ENCODE measurements at regions not wholly inside any gene's neighbourhood (a gene's known extent, or its start where the extent isn't known, plus 50 kb on each side); places are given as distances from the start of the nearest gene placed in this dataset.
"Not testable (repeated sequence)": the region's sequence is repeated elsewhere in the genome, so short reads cannot be mapped to it uniquely, and the experiment has no call there.

GRCh38 chr7:25665903-25666670, 437.8 kb upstream of the NPVF start:
- DNase-seq (ENCODE audit: low read depth in 2 of 2) = no peak

- DNase-seq (ENCODE audit: low read depth in 2 of 2) = no peak
These were observed 438.4 kb upstream of the NPVF start for GRCh38 chr7:25666671-25667060.

- no peak for DNase-seq (ENCODE audit: low read depth in 2 of 2)
These were observed 441.0 kb upstream of the NPVF start for GRCh38 chr7:25669281-25669781.

GRCh38 chr7:25669961-25670841, 441.9 kb upstream of the NPVF start:
- DNase-seq (ENCODE audit: low read depth in 2 of 2) = no peak

- no peak for DNase-seq (ENCODE audit: low read depth in 2 of 2)
These were observed 442.8 kb upstream of the NPVF start for GRCh38 chr7:25671111-25671510.

GRCh38 chr7:25672496-25672895, 444.2 kb upstream of the NPVF start:
- DNase-seq (ENCODE audit: low read depth in 2 of 2) = no peak

- DNase-seq (ENCODE audit: low read depth in 2 of 2) = no peak
These were observed 447.6 kb upstream of the NPVF start for GRCh38 chr7:25675789-25676474.

- no peak for DNase-seq (ENCODE audit: low read depth in 2 of 2)
These were observed 449.3 kb upstream of the NPVF start for GRCh38 chr7:25677595-25677994.

GRCh38 chr7:25678215-25678614, 449.9 kb upstream of the NPVF start:
- no peak for DNase-seq (ENCODE audit: low read depth in 2 of 2)

- no peak for DNase-seq (ENCODE audit: low read depth in 2 of 2)
These were observed 452.4 kb upstream of the NPVF start for GRCh38 chr7:25680636-25681035.

- no peak for DNase-seq (ENCODE audit: low read depth in 2 of 2)
These were observed 456.1 kb upstream of the NPVF start for GRCh38 chr7:25684360-25684759.

GRCh38 chr7:25686493-25686892, 458.2 kb upstream of the NPVF start:
- DNase-seq (ENCODE audit: low read depth in 2 of 2) = no peak

GRCh38 chr7:25694211-25694610, 457.8 kb upstream of the NFE2L3 start:
- DNase-seq (ENCODE audit: low read depth in 2 of 2) = no peak

- DNase-seq (ENCODE audit: low read depth in 2 of 2) = no peak
These were observed 457.3 kb upstream of the NFE2L3 start for GRCh38 chr7:25694699-25695098.

- no peak for DNase-seq (ENCODE audit: low read depth in 2 of 2)
These were observed 455.4 kb upstream of the NFE2L3 start for GRCh38 chr7:25696571-25696970.

GRCh38 chr7:25698451-25699113, 453.4 kb upstream of the NFE2L3 start:
- DNase-seq (ENCODE audit: low read depth in 2 of 2) = no peak

- DNase-seq (ENCODE audit: low read depth in 2 of 2) = not testable (repeated sequence)
These were observed 451.9 kb upstream of the NFE2L3 start for GRCh38 chr7:25700141-25700540.

GRCh38 chr7:25704413-25704812, 447.6 kb upstream of the NFE2L3 start:
- DNase-seq (ENCODE audit: low read depth in 2 of 2) = no peak

- DNase-seq (ENCODE audit: low read depth in 2 of 2) = no peak
These were observed 445.2 kb upstream of the NFE2L3 start for GRCh38 chr7:25706764-25707163.

GRCh38 chr7:25707768-25708620, 444.0 kb upstream of the NFE2L3 start:
- DNase-seq (ENCODE audit: low read depth in 2 of 2) = no peak

GRCh38 chr7:25710959-25711358, 441.0 kb upstream of the NFE2L3 start:
- DNase-seq (ENCODE audit: low read depth in 2 of 2) = no peak

Data from stimulated activated CD8-positive, alpha-beta memory T cell treated with anti-CD3 and anti-CD28 coated beads, Interleukin-15, amount 100 ng/mL, for 48 hours (primary cell).